ENCODE measurements at regions not wholly inside any gene's neighbourhood (a gene's known extent, or its start where the extent isn't known, plus 50 kb on each side); places are given as distances from the start of the nearest gene placed in this dataset.
"Not testable (repeated sequence)": the region's sequence is repeated elsewhere in the genome, so short reads cannot be mapped to it uniquely, and the experiment has no call there.

DNA sequence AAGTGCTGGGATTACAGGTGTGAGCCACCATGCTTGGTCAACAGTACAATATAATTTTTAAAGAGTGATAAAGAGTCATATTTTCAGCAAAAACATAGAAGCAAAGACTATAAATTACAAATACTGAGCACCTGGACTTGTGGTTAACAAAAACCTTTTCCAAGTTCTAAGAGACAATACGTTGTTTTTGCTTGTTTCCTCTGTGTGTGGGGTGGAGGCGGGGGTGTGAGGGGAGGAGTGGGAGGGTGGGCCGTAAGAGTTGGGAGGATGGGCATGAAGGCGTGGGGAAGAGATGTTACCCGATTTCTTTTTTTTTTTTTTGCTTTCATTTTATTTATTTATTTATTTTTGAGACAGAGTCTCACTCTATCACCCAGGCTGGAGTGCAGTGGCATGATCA lies 78.0 kb upstream of the WIPF1 start:
- no peak overlapping the region for H3K4me3 ChIP-seq
- H3K9me3 ChIP-seq (ENCODE audit: low read depth), result no peaks in the 10 kb centered on the region
- TF ChIP-seq, protein P1, sequence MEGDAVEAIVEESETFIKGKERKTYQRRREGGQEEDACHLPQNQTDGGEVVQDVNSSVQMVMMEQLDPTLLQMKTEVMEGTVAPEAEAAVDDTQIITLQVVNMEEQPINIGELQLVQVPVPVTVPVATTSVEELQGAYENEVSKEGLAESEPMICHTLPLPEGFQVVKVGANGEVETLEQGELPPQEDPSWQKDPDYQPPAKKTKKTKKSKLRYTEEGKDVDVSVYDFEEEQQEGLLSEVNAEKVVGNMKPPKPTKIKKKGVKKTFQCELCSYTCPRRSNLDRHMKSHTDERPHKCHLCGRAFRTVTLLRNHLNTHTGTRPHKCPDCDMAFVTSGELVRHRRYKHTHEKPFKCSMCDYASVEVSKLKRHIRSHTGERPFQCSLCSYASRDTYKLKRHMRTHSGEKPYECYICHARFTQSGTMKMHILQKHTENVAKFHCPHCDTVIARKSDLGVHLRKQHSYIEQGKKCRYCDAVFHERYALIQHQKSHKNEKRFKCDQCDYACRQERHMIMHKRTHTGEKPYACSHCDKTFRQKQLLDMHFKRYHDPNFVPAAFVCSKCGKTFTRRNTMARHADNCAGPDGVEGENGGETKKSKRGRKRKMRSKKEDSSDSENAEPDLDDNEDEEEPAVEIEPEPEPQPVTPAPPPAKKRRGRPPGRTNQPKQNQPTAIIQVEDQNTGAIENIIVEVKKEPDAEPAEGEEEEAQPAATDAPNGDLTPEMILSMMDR (IDR thresholded peaks at IDR 0.05; ENCODE audit: low read depth, low read length), result no peak
- DNase-seq (ENCODE audit: low read depth in 1 of 2, low spot score in 1 of 2), result no peak
- H3K36me3 ChIP-seq, result no peaks in the 10 kb centered on the region
- no peak overlapping the region for H3K27ac ChIP-seq
- H3K4me1 ChIP-seq (ENCODE audit: low read depth), result no peaks in the 10 kb centered on the region
- H3K27me3 ChIP-seq, result no peaks in the 10 kb centered on the region

DNA sequence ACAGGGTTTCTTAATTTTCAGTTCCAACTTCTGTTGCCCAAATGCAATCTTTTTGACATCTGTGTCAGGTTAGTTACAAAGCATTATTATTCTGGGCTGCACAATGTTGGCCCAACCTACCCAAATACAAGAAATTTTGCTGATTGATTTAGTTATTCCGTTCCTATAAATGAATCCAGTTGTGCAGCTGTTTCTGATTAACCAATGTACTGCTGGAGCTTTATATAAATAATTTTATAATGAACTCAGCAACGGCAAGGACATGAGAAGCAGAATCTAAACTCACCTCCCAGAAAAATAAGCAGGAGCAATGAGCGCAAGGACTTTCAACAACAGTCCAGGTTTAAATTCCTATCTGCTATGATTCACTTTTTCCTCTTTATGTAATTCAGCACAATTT lies 76.3 kb upstream of the WIPF1 start:
- no peaks in the 10 kb centered on the region for H3K36me3 ChIP-seq
- H3K27me3 ChIP-seq, result no peaks in the 10 kb centered on the region
- H3K4me3 ChIP-seq, result no peak overlapping the region
- TF ChIP-seq, protein P1 (IDR thresholded peaks at IDR 0.05; ENCODE audit: low read depth, low read length), result no peak
- H3K4me1 ChIP-seq (ENCODE audit: low read depth), result no peaks in the 10 kb centered on the region
- no peak overlapping the region for H3K27ac ChIP-seq
- H3K9me3 ChIP-seq (ENCODE audit: low read depth), result no peaks in the 10 kb centered on the region
- peak in 1 of 2 donors; percentile 29 for DNase-seq (ENCODE audit: low read depth in 1 of 2, low spot score in 1 of 2)

DNA sequence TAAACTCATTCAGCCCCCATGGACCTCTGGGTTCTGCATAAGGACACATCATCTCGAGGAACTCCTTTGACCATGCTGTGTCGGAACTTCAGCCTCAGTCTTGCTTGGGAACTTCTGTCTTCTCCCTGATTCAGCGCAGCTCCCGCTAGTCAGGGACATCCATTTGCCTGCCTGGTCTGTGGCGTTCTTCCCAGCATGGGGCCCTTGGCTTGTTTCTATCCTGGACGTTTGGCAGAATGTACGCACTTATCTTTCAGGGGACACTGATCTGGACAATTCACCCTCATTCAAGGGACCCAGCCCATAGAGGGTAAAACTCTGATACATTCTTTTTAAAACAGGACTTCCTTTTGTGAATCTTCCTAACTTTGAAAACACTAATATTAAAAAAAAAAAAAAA lies 75.8 kb upstream of the WIPF1 start:
- H3K9me3 ChIP-seq (ENCODE audit: low read depth), result no peaks in the 10 kb centered on the region
- H3K36me3 ChIP-seq, result no peaks in the 10 kb centered on the region
- no peaks in the 10 kb centered on the region for H3K27me3 ChIP-seq
- DNase-seq (ENCODE audit: low read depth in 1 of 2, low spot score in 1 of 2), result no peak
- H3K4me1 ChIP-seq (ENCODE audit: low read depth), result no peaks in the 10 kb centered on the region
- no peak overlapping the region for H3K27ac ChIP-seq
- H3K4me3 ChIP-seq, result no peak overlapping the region
- TF ChIP-seq, protein P1 (IDR thresholded peaks at IDR 0.05; ENCODE audit: low read depth, low read length), result no peak

DNA sequence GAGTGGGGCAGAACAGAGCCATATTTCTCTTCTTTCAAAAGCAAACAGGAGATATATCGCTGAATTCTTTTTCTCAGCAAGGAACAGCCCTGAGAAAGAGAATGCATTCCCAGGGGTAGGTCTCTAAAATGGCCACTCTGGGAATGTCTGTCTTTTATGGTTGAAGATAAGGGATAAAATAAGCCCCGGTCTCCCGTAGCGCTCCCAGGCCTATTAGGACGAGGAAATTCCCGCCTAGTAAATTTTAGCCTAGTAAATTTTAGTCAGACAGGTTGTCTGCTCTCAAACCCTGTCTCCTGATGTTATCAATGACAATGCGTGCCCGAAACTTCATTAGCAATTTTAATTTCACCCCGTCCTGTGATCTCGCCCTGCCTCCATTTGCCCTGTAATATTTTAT lies 73.9 kb upstream of the WIPF1 start:
- H3K4me3 ChIP-seq; DNase-seq (ENCODE audit: low read depth in 1 of 2, low spot score in 1 of 2); H3K27me3 ChIP-seq; H3K9me3 ChIP-seq (ENCODE audit: low read depth); H3K4me1 ChIP-seq (ENCODE audit: low read depth); H3K27ac ChIP-seq; H3K36me3 ChIP-seq: not testable (repeated sequence)

DNA sequence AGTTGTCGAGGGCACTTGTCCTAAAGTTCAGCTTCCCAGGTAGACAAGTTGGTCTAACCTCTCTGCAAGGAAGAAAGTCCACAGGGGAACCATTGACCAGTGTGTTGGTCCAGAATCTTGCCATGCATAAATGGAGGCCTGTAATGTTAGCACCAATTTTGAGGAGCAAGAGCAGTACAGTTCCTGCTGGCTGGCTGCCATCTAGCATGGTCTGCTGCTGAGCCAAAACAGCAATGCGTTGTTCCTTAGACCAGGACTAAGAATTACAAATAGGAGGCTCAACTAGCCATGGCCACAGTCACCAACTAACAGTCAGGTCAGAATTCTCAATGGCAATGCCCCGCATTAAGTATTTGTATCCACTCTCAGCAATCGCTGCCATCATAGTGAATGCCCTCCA lies 72.8 kb upstream of the WIPF1 start:
- Histone ChIP-seq H3K36me3 (no peaks in the 10 kb centered on the region), H3K4me1 (ENCODE audit: low read depth) (peaks cover 7% of the 10 kb centered on the region), H3K9me3 (ENCODE audit: low read depth) (no peaks in the 10 kb centered on the region), H3K4me3 (no peak overlapping the region), H3K27me3 (no peaks in the 10 kb centered on the region), H3K27ac (no peak overlapping the region)
- TF ChIP-seq, protein P1 (IDR thresholded peaks at IDR 0.05; ENCODE audit: low read depth, low read length), result no peak
- peak in 1 of 2 donors; percentile 36 for DNase-seq (ENCODE audit: low read depth in 1 of 2, low spot score in 1 of 2)

DNA sequence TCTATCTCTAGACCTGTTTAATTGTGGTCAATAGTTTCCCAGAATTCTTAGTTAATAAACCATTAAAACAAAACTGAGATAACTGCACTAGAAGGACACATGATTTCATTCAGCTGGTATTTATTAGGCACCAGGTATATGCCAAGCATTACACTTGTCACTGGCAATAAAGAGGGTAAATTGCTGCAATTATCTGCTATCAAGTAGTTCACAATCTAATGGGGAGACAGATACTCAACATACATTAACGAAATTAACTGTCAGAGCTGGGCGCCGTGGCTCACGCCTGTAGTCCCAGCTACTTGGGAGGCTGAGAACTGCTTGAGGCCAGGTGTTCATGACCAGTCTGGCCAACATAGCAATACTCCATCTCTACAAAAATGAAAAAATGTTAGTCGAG lies 71.7 kb upstream of the WIPF1 start:
- Histone ChIP-seq H3K36me3 (no peaks in the 10 kb centered on the region), H3K27ac (no peak overlapping the region), H3K27me3 (no peaks in the 10 kb centered on the region), H3K4me3 (no peak overlapping the region), H3K4me1 (ENCODE audit: low read depth) (peaks cover 7% of the 10 kb centered on the region), H3K9me3 (ENCODE audit: low read depth) (no peaks in the 10 kb centered on the region)
- no peak for DNase-seq (ENCODE audit: low read depth in 1 of 2, low spot score in 1 of 2)
- TF ChIP-seq, protein P1 (IDR thresholded peaks at IDR 0.05; ENCODE audit: low read depth, low read length), result no peak

Measured in cardiac muscle cell (in vitro differentiated cells and primary cell).